Heart left ventricle (tissue), 16 donors: ENCODE measurements at regions not wholly inside any gene's neighbourhood (a gene's known extent, or its start where the extent isn't known, plus 50 kb on each side); places are given as distances from the start of the nearest gene placed in this dataset.
"Not testable (repeated sequence)": the region's sequence is repeated elsewhere in the genome, so short reads cannot be mapped to it uniquely, and the experiment has no call there.

ENCODE experiments used
- ATAC-seq, 4 donors: fragments of 200-7000 bp; cut with Tn5 transposase; one replicate each; pipeline ENCODE4 v1.9.1; 2020 to 2022; ENCODE audit warnings: moderate library complexity in 4 of 4, mild to moderate bottlenecking in 3 of 4, moderate number of reproducible peaks in 1 of 4
- DNase-seq, 5 donors: peaks; one replicate each; pipeline ENCODE4 v3.0.0-alpha.2; 2020
- H3K27ac ChIP-seq, 12 donors: fragments of 200-600 bp; sonication (generic) in 4 of 12; one replicate each; pipeline versions ENCODE4 v1.5.0 to v1.8.0; 2016 to 2022; ENCODE audit warnings: mild to moderate bottlenecking in 2 of 12
- H3K27me3 ChIP-seq, 9 donors: fragments of 200-600 bp; sonication (generic) in 2 of 9; one replicate each; pipeline versions ENCODE4 v1.5.1 to v1.8.0; 2016 to 2022; ENCODE audit warnings: mild to moderate bottlenecking in 3 of 9
- H3K36me3 ChIP-seq, 9 donors: fragments of 200-600 bp; sonication (generic) in 2 of 9; one replicate each; pipeline versions ENCODE4 v1.5.0 to v1.8.0; 2018 to 2022; ENCODE audit warnings: mild to moderate bottlenecking in 2 of 9
- H3K4me1 ChIP-seq, 12 donors: fragments of 200-600 bp; sonication (generic) in 4 of 12; one replicate each; pipeline versions ENCODE4 v1.5.0 to v1.8.0; 2016 to 2022; ENCODE audit warnings: mild to moderate bottlenecking in 3 of 12
- H3K4me3 ChIP-seq, 12 donors: fragments of 200-600 bp; sonication (generic) in 4 of 12; one replicate each; pipeline versions ENCODE4 v1.5.0 to v1.8.0; 2017 to 2022; ENCODE audit warnings: mild to moderate bottlenecking in 9 of 12, moderate library complexity in 4 of 12
- H3K9me3 ChIP-seq, 12 donors: fragments of 200-600 bp; sonication (generic) in 4 of 12; one replicate each; pipeline versions ENCODE4 v1.5.0 to v1.8.0; 2016 to 2022; ENCODE audit warnings: mild to moderate bottlenecking in 1 of 12
- CTCF ChIP-seq, 12 donors: fragments of 200-600 bp; sonication (generic) in 4 of 12; IDR thresholded peaks; one replicate each; pipeline versions ENCODE4 v1.5.0 to v1.8.0; 2018 to 2022; ENCODE audit warnings: antibody characterized with exemption in 12 of 12, mild to moderate bottlenecking in 5 of 12
- POLR2A ChIP-seq, 2 donors: fragments of 450-650 bp; IDR thresholded peaks; one replicate each; pipeline ENCODE4 v1.6.1; 2017; ENCODE audit warnings: antibody characterized with exemption in 2 of 2, mild to moderate bottlenecking in 2 of 2, moderate library complexity in 2 of 2
- WGBS, 4 donors: extraction: QIAGEN DNeasy Blood & Tissue Kit in 2 of 4; methylation state at CpG; one replicate each; pipeline versions ENCODE4 v1.1.5 to v1.1.7; 2013 to 2018; 5-methylcytosine and 5-hydroxymethylcytosine counted together
- intact Hi-C, 10 donors: fragments of 100-400 bp; cut with DNase I; formaldehyde crosslinking; loops; one replicate each; pipeline versions ENCODE4 v1.11.1 to v1.14.2; 2022
- donor health status: ischemic (EF 13 %, LVEDD 7.1; RV severe dilation, severe dysfunction).
- donor health status: healthy with polysubstance abuse.
- donor health status: DM: no; HTN: yes; CAD: no.
- donor health status: DM: no; HTN: no; CAD: no.
- donor health status: ischemic (EF 25% LVEDD 6.9; RV normal size, moderate dysfunction).
- donor health status: ischemic (EF 25% LVEDD 5.7; RV mildly dilated, moderate dysfunction).
- donor health status: healthy.
- donor health status: DM: yes; HTN: yes; CAD: no.
- donor health status: ischemic (EF 35%, LVEDD 5.7; RV mildly dilated, moderate dysfunction).
- donor health status: nonischemic (EF 11% LVEDD 7.7; RV severe dilation, severe dysfunction).
- donor health status: DM: yes; HTN: yes; CAD: no.
- donor health status: PGD.
- donor health status: ischemic (EF 29% LVEDD 5.4; RV normal size, mild dysfunction).
- donor health status: nonischemic (EF 23%, LVEDD 6.1; RV moderate dilation, normal function).

- Histone ChIP-seq H3K27me3 (peaks cover 0 to 2% (median 0%) of the 10 kb centered on the region in 9 donors), H3K4me3 (no peak overlapping the region), H3K36me3 (no peaks in the 10 kb centered on the region), H3K9me3 (no peaks in the 10 kb centered on the region), H3K4me1 (no peaks in the 10 kb centered on the region), H3K27ac (no peak overlapping the region)
- TF ChIP-seq CTCF (IDR thresholded peaks at IDR 0.05): no peak
- no peak for TF ChIP-seq POLR2A (IDR thresholded peaks at IDR 0.05)
- DNase-seq (no peak), ATAC-seq (no peak)
- intact Hi-C loops: no loop called here
- WGBS, 4 donors: 56 to 70% (median 64%) methylated on average over 2 of the region's 2 CpGs
These were observed 61.8 kb upstream of the FAT3 start for GRCh38 chr11:92162776-92163175.

GRCh38 chr11:92159931-92160330, 64.7 kb upstream of the FAT3 start:
- intact Hi-C loops: no loop called here
- WGBS, 4 donors: 84 to 97% (median 93%) methylated on average over 1 of the region's 1 CpG
- Histone ChIP-seq H3K4me1 (no peaks in the 10 kb centered on the region), H3K4me3 (no peak overlapping the region), H3K36me3 (no peaks in the 10 kb centered on the region), H3K27ac (no peak overlapping the region), H3K9me3 (no peaks in the 10 kb centered on the region), H3K27me3 (no peaks in the 10 kb centered on the region)
- DNase-seq (no peak), ATAC-seq (no peak)
- TF ChIP-seq POLR2A (IDR thresholded peaks at IDR 0.05): no peak
- TF ChIP-seq CTCF (IDR thresholded peaks at IDR 0.05): no peak

- H3K9me3 ChIP-seq, DNase-seq, H3K27ac ChIP-seq, H3K4me1 ChIP-seq, H3K27me3 ChIP-seq, intact Hi-C loops, H3K36me3 ChIP-seq, H3K4me3 ChIP-seq, ATAC-seq: not testable (repeated sequence)
- 92 to 95% (median 94%) methylated on average over 20 to 35 of the region's 35 CpGs for WGBS, 4 donors
These were observed 67.2 kb upstream of the FAT3 start for GRCh38 chr11:92157390-92157789.

- H3K9me3 ChIP-seq: no peaks in the 10 kb centered on the region
- WGBS, 4 donors: 66 to 73% (median 72%) methylated on average over 4 of the region's 4 CpGs
- H3K4me1 ChIP-seq: no peaks in the 10 kb centered on the region
- no peak for DNase-seq
- no peak overlapping the region for H3K27ac ChIP-seq
- TF ChIP-seq POLR2A (IDR thresholded peaks at IDR 0.05) (no peak), CTCF (IDR thresholded peaks at IDR 0.05) (no peak)
- no peaks in the 10 kb centered on the region for H3K36me3 ChIP-seq
- ATAC-seq: no peak
- H3K4me3 ChIP-seq: no peak overlapping the region
- intact Hi-C loops: no loop called here
- peaks cover 0 to 4% (median 0%) of the 10 kb centered on the region in 9 donors for H3K27me3 ChIP-seq
These were observed 70.0 kb upstream of the FAT3 start for GRCh38 chr11:92154611-92155010.

GRCh38 chr11:92154110-92154509, 70.5 kb upstream of the FAT3 start:
- Histone ChIP-seq H3K4me1 (no peaks in the 10 kb centered on the region), H3K9me3 (no peaks in the 10 kb centered on the region), H3K27me3 (peaks cover 0 to 9% (median 0%) of the 10 kb centered on the region in 9 donors), H3K36me3 (no peaks in the 10 kb centered on the region), H3K27ac (no peak overlapping the region), H3K4me3 (no peak overlapping the region)
- intact Hi-C loops: no loop called here
- no peak for ATAC-seq
- DNase-seq: no peak
- TF ChIP-seq CTCF (IDR thresholded peaks at IDR 0.05): no peak
- TF ChIP-seq POLR2A (IDR thresholded peaks at IDR 0.05): no peak
- 64 to 73% (median 65%) methylated on average over 2 of the region's 2 CpGs for WGBS, 4 donors
